Pons (tissue), 1 donor: ENCODE measurements at regions not wholly inside any gene's neighbourhood (a gene's known extent, or its start where the extent isn't known, plus 50 kb on each side); places are given as distances from the start of the nearest gene placed in this dataset.

Source experiments
- DNase-seq: peaks from one replicate; pipeline ENCODE4 v3.0.0-alpha.2; 2016; ENCODE audit warnings: low spot score

DNA sequence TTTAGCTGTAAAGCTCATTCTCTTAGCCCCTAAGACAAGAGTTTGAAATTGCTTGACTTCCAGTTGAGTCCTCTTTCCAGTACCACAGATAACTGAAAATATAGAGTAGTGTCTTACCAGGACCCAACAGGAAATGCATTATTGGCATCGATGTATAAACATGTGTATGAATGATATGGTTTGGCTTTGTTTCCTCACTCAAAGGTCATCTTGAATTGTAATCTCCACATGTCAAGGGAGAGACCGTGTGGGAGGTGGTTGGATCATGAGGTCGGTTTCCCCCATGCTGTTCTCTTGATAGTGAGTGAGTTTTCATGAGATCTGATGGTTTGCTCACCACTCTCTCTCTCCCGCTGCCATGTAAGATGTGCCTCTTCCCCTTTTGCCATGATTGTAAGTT, 745.0 kb downstream of the TMEM182 start:
- no peak for DNase-seq

GRCh38 chr2:103512442-103512841, 750.6 kb downstream of the TMEM182 start:
- no peak for DNase-seq

DNA sequence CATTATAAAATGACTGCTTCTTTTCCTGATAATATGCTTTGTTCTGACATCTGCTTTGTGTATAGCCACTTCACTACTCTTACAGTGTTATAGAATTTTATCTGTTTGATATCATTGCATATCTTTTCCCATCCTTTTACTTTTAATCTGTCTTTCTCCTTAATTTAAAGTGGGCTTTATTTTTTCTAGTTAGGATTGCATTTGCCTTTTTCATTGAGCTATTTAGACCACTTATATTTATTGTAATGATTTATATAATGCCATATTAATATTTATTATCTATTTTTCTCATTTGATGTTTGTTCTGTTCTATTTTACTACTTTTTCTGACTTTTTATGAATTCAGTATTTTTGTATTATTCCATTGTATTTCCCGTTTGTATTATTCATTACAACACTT, 758.7 kb downstream of the TMEM182 start:
- DNase-seq = no peak

GRCh38 chr2:103525756-103526155, 763.9 kb downstream of the TMEM182 start:
- DNase-seq = no peak

DNA sequence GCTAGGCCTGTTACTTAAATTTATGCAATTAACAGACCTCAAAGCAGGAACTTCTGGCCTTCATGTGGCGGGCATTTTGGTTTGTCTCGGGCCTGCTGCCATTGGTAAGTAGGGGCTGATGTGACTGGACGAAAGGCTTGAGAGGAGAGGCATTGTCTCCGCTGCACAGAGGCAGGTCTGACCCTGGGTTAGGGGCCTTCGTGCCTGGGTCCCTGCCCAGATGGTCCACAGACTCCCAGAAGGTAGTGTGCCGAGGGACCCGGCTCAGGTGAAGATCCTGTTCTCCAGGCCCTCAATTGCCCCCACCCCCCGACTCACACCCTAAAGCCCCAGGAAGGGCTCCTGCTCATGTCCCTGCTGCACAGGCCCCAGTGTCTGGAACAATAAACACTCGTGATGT, 764.9 kb downstream of the TMEM182 start:
- DNase-seq = no peak

GRCh38 chr2:103527278-103527677, 765.4 kb downstream of the TMEM182 start:
- DNase-seq = no peak

- DNase-seq = peak; percentile 9
Measured at GRCh38 chr2:103529798-103530502, 768.1 kb downstream of the TMEM182 start.

GRCh38 chr2:103552775-103553174, 790.9 kb downstream of the TMEM182 start:
- DNase-seq = no peak

DNA sequence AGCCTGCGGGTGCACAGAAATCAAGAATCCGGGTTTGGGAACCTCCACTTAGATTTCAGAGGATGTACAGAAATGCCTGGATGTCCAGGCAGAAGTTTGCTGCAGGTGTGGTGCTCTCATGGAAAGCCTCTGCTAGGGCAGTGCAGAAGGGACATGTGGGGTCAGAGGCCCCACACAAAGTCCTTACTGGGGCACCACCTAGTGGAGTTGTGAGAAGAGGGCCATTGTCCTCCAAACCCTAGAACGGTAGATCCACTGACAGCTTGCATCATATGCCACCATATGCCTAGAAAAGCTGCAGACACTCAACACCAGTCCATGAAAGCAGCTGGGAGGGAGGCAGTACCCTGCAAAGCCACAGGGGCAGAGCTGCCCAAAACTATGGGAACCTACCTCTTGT, 833.0 kb downstream of the TMEM182 start:
- DNase-seq = no peak

DNA sequence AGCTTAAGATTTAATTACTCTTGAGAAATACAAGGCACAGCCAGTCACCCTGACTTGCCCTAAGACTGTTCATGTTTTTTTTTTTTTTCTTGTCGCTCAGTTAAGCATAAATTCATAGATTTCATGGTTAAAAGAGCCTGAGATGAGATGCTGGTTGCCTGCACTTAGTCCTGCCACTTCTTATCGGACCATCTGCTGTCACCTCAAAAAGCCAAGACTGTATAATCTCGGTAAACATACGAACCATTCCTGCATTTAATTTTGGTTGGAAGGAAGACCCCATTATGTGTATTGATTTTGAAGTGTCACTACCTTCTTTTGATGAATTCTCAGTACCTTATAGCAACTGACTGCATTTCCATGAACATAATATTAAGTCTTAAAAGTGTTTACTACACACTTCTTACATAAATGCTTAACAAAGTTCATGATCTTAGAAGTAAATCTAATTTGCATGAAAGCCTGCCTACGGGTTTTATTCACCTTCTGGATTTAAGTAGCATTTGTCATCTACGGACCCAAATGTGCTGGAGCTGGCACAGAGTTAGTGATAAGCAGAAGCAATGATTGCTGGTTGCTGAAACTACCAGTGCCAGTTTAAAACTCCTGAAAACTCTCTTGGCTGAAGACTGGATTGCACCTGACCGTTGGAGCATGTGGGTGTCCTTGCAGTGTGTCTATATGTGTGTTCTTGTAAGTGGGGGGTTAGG, 843.4 kb downstream of the TMEM182 start:
- DNase-seq = no peak

GRCh38 chr2:103615611-103616105, 853.8 kb downstream of the TMEM182 start:
- DNase-seq = no peak

- DNase-seq = no peak
Measured at GRCh38 chr2:103616891-103617290, 855.1 kb downstream of the TMEM182 start.

DNA sequence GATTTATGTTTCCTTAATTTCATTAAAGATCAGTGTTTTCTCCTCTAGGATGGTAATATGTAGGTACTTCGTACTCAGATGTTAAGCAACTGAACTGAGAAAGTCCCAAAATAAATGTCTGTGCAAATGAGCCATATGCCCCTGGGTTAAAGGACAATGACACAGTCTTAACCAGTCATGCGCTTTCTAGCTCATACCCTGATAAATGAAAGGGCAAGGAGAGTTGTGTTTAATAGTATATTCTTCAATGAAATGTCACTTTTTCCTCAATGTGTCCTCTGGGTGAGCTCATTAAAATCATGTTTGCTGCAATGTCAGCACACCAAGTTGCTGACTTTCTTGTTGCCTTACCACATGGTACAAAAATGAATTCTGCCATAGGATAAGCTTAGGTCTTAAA, 856.3 kb downstream of the TMEM182 start:
- no peak for DNase-seq

- DNase-seq = no peak
Measured at GRCh38 chr2:103627301-103627700, 865.5 kb downstream of the TMEM182 start.

GRCh38 chr2:103638978-103639377, 877.1 kb downstream of the TMEM182 start:
- no peak for DNase-seq

DNA sequence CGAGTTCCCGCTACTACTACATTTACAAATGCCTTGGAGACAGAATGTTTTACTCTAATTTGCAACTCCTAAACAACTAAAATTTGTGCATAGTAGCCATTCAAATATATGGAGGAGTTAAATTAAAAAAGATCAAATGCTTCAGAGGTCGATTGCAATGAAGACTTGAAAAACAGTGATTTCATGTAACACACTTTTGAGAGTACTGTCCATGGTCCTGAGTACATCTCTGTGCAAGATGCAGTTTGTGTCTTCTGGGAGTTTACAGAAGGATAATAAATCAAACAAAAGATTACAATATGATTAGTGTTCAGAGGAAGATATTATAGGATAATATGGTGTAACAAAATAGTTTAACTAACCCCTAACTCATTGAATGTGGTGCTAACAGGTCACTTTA, 894.7 kb downstream of the TMEM182 start:
- DNase-seq = no peak

- DNase-seq = no peak
Measured at GRCh38 chr2:103660519-103660918, 898.7 kb downstream of the TMEM182 start.

GRCh38 chr2:103660947-103661346, 899.1 kb downstream of the TMEM182 start:
- DNase-seq = no peak

DNA sequence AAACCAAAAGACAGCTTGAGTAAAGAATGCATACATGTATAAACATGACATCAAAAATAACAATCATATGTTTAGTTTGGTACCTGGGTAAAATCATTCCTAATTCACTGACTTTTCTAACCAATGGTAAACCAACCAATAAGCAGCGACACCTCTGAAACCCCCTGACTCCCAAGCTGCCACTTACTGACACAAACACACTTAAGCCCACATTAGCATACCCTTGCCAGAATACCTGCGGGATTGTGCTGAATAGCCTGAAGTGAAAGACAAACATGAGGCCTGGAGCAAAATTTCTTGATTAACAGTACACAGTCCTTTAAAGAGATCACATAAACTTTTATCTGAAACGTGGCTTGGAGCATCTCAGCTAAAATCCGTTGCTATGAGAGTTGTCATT, 902.9 kb downstream of the TMEM182 start:
- no peak for DNase-seq

GRCh38 chr2:103667335-103667884, 905.6 kb downstream of the TMEM182 start:
- DNase-seq = no peak

GRCh38 chr2:103669531-103669930, 907.7 kb downstream of the TMEM182 start:
- no peak for DNase-seq
